GM12891 (cell line): ENCODE measurements at regions not wholly inside any gene's neighbourhood (a gene's known extent, or its start where the extent isn't known, plus 50 kb on each side); places are given as distances from the start of the nearest gene placed in this dataset.

Experiments
- PAX5 ChIP-seq: IDR thresholded peaks from 2 replicates; pipeline ENCODE4 v1.6.1; 2011; ENCODE audit warnings: low read length, moderate library complexity, mild to moderate bottlenecking; ENCODE audit not compliant: insufficient read depth, severe bottlenecking
- POLR2A ChIP-seq: IDR thresholded peaks from 2 replicates; pipeline ENCODE4 v1.6.1; 2011; ENCODE audit warnings: low read depth, low read length, control low read depth
- POLR2AphosphoS5 ChIP-seq: IDR thresholded peaks from 2 replicates; pipeline ENCODE4 v1.6.1; 2011; ENCODE audit warnings: low read depth, low read length, control low read depth
- SPI1 ChIP-seq: IDR thresholded peaks from 2 replicates; pipeline ENCODE4 v1.6.1; 2011; ENCODE audit warnings: low read depth, low read length, control low read depth
- TAF1 ChIP-seq: IDR thresholded peaks from 2 replicates; pipeline ENCODE4 v1.6.1; 2011; ENCODE audit warnings: low read depth, low read length, control low read depth

DNA sequence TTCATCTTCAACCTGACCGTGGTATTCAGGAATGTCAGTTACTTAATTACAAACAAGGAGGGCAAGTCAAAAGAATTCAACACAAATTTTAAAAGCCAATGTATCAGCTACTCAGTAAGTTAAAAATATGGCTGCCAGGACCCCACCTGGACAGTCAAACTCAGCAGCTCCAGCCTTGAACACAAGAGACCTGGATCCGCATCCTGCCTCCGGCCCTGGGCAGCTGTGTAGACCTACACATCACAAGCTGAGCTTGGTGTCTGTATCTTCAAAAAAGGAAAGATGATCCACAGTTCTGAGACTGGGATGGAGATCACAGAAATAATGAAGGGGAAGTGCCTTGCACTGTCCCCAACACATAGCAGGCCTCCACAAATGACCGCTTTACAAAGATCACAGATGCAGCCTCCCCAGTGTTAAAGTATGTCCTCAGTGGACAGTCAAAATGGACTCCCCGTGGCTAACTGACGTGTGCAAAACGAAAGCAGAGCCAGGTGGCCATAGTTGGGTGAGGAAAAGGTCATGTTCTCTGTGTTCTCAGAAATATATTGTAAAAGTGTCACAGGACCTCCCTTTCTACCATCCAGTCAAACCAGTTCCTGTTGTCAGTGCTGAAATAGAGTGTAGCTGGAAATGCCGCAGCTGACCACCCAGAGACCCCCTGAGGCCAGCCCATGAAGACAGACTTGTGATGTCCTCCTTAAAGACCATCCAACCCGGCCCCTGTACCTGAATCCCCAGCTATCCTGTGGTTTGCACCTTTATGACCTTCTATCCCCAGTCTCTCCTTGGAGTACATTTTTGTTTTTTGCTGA, 168.5 kb upstream of the NSMCE3 start:
- TF ChIP-seq POLR2AphosphoS5 (no peak), TAF1 (no peak), POLR2A (no peak), SPI1 (no peak), PAX5 (no peak)
